Left renal pelvis (tissue), 4 donors: ENCODE measurements at regions not wholly inside any gene's neighbourhood (a gene's known extent, or its start where the extent isn't known, plus 50 kb on each side); places are given as distances from the start of the nearest gene placed in this dataset.

Source experiments
- DNase-seq, 4 donors: peaks; one replicate each; pipeline ENCODE4 v3.0.0-alpha.2; 2013; ENCODE audit warnings: low read depth in 4 of 4, low spot score in 3 of 4

DNA sequence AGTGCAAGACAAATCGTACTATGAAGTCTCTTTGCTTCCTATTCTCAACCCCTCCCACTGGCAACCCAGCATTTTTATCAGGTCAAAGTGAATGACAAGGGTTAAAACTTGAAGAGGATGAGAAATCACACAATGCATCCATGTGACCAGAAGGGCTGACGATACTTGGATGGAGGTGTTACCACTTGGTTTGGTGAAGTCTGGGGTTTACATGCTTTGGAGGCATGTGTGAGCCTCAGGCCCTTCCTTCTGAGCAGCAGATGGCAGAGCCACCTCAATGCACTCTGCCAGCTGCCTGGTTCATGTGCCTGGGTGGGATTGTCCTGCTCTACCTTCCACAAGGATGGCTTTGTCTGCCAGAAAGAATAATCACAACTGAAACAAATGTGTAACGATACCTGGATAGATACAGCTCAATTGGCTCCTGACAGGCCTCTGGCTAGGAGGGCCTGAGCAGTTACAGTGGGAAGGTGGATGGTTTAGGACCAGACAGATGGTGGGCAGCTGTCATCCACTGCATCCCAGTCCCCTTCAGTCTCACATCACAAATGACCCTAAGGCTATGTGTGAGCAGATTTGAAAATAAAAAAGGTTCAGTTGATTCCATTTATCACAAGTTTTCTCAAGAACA lies 51.5 kb upstream of the CNIH3 start:
- no peak for DNase-seq

- no peak for DNase-seq
Measured at GRCh38 chr1:224565186-224565585, 50.9 kb upstream of the CNIH3 start.

DNA sequence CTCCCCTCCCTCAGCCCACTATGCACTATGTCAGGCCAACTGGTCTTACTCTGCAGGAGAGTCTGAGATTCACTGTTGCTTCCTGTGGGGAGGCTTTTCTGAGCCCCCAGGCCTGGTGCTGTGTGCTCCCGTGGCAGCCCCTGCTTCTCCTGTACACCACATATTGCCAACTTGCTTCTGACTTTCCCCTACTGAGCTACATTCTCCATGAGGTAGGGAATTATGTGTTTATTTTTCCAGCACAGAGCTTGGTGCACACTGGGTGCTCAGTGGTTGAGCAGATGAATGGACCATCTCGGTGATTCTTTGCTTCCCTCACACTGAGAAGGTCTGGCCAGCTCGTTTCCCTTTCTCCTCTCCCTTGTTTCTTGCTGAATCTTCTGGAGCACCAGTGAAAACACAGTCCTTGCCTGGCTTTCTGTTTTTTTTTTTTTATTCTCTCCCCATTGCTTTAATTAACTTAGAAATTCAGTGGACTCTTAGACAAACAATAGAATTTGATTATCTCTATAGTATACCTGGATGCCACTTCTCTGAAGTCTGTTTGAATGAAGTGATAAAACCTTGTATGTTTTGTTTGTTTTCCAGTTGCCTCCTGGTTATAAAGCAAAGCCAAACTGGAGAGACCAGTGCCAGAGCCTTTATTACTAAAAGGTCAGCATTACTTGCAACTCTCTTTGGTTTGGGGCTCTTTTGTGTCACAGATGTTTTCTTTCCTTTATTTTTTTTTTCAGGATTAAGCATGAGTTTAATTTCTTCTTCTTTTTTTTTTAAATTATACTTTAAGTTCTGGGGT lies 50.3 kb upstream of the CNIH3 start:
- no peak for DNase-seq
